ENCODE measurements at regions not wholly inside any gene's neighbourhood (a gene's known extent, or its start where the extent isn't known, plus 50 kb on each side); places are given as distances from the start of the nearest gene placed in this dataset.
"Not testable (repeated sequence)": the region's sequence is repeated elsewhere in the genome, so short reads cannot be mapped to it uniquely, and the experiment has no call there.

- no peak for DNase-seq
Measured at GRCh38 chr15:69660114-69660513, 207.5 kb downstream of the RPLP1 start.

GRCh38 chr15:69660658-69661405, 208.2 kb downstream of the RPLP1 start:
- DNase-seq = no peak

- no peak for DNase-seq
Measured at GRCh38 chr15:69661446-69661845, 208.8 kb downstream of the RPLP1 start.

GRCh38 chr15:69661871-69662644, 209.4 kb downstream of the RPLP1 start:
- no peak for DNase-seq

- DNase-seq = no peak
Measured at GRCh38 chr15:69662645-69663000, 210.0 kb downstream of the RPLP1 start.

- DNase-seq = no peak
Measured at GRCh38 chr15:69663441-69663840, 210.8 kb downstream of the RPLP1 start.

GRCh38 chr15:69663982-69664381, 211.4 kb downstream of the RPLP1 start:
- no peak for DNase-seq

GRCh38 chr15:69664572-69665571, 212.3 kb downstream of the RPLP1 start:
- DNase-seq = no peak

- no peak for DNase-seq
Measured at GRCh38 chr15:69665641-69666111, 213.1 kb downstream of the RPLP1 start.

GRCh38 chr15:69666441-69666882, 213.8 kb downstream of the RPLP1 start:
- no peak for DNase-seq

- DNase-seq = peak; percentile 38
Measured at GRCh38 chr15:69666921-69667811, 214.5 kb downstream of the RPLP1 start.

GRCh38 chr15:69668039-69668705, 215.6 kb downstream of the RPLP1 start:
- no peak for DNase-seq

GRCh38 chr15:69668963-69669362, 216.3 kb downstream of the RPLP1 start:
- DNase-seq = no peak

- no peak for DNase-seq
Measured at GRCh38 chr15:69669446-69669845, 216.8 kb downstream of the RPLP1 start.

GRCh38 chr15:69673291-69673881, 220.8 kb downstream of the RPLP1 start:
- DNase-seq = no peak

- no peak for DNase-seq
Measured at GRCh38 chr15:69675731-69676130, 223.1 kb downstream of the RPLP1 start.

GRCh38 chr15:69677403-69677802, 224.8 kb downstream of the RPLP1 start:
- no peak for DNase-seq

GRCh38 chr15:69679623-69680228, 227.1 kb downstream of the RPLP1 start:
- DNase-seq = no peak

- not testable (repeated sequence) for DNase-seq
Measured at GRCh38 chr15:69684823-69685222, 232.2 kb downstream of the RPLP1 start.

Measured in GF-D8 (cell line).